ENCODE measurements at regions not wholly inside any gene's neighbourhood (a gene's known extent, or its start where the extent isn't known, plus 50 kb on each side); places are given as distances from the start of the nearest gene placed in this dataset.
"Not testable (repeated sequence)": the region's sequence is repeated elsewhere in the genome, so short reads cannot be mapped to it uniquely, and the experiment has no call there.

DNA sequence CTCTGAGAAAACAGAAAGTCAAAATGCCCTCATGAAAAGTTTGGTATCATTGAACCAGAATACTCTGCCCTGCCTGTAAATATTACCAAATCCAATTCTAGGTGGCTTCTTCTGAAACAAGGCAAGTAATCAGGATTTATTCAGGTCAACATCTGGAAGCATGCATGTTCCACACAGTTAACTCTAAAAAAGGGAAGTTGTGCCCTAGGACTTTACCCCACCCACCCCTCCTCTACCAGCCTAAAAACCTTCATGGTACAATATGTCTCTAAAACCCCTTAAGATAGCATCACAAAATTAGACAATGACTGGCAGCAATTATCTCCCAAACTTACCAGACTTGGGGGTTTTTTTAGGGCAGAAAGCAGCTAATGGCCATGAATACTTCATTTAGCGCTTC, 414.8 kb upstream of the SLC30A5 start:
- DNase-seq, result peak; percentile 76

- DNase-seq, result no peak
Observed at GRCh38 chr5:68680366-68680765, 413.4 kb upstream of the SLC30A5 start.

- DNase-seq, result no peak
Observed at GRCh38 chr5:68681929-68682328, 411.9 kb upstream of the SLC30A5 start.

DNA sequence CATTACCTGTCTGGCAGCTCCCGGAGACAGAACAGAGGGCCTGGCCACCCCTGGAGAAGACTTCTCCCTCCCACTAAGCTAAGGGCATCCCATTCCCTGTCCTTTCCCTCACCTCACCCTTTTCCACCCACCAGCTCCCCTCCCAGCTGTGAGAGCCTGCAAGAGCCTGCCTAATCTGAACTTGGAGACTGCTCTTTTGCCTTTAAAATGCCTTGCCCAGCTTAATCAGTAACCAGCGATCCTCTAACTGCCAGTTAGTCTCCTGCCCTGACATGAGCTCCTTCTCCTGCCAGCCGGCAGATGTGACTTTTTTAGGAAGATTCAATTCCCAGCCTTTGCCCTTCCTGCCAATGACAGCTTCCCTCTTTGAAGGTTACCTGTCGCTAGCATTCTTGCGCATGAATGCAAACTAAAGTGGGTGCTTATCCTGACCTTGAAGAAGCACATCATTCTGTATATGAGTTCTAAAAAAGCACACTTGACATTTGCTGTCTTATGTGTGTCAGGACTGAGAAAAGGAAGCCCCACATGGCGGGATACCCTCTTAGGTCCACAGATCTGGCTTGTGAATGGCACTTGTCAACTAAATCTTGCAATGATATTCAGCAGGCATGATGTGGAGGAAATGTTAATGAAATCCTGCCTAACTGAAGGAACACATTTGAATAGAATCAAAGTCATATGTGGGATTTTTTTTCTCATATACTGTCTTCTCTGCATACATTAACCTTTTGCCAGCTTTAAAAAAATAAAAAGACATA, 411.2 kb upstream of the SLC30A5 start:
- no peak for DNase-seq

GRCh38 chr5:68683632-68684036, 410.2 kb upstream of the SLC30A5 start:
- DNase-seq, result peak; percentile 17

- DNase-seq, result no peak
Observed at GRCh38 chr5:68685863-68686262, 408.0 kb upstream of the SLC30A5 start.

DNA sequence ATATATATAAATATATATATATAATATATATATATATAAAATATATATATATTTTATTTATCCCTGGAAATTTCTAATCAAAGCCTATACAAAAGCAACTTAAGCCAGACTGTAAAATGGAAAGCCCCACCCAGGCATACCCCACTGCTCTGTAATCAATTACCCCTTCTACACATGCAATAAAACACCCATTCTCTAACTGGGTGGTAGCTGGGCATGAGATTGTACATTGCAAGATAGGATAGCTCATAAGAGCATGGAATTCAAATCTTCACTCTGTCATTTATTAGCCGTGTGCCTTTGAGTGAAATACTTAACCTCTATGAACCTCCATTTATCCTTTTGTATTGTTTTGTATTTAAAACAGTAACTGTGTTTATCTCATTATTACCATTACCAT, 405.3 kb upstream of the SLC30A5 start:
- DNase-seq, result no peak

DNA sequence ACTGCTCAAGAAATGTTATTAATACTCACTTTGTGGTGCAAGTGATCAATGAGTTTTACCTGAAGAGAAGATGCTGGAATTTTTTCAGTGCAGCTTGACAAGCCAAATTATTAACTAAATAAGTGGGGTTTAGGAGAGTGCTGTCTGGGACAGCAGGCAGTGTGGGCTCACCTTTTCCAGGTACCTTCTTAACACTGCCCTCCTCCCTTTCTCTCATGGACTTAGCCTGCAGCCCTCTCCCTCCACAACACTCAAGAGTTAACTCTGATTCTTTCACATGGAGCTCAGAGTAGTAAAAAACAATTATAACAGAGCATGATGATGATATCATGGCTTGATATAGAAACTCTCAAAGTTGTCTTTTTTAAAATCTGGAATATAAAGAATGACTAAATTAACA, 404.8 kb upstream of the SLC30A5 start:
- no peak for DNase-seq

DNA sequence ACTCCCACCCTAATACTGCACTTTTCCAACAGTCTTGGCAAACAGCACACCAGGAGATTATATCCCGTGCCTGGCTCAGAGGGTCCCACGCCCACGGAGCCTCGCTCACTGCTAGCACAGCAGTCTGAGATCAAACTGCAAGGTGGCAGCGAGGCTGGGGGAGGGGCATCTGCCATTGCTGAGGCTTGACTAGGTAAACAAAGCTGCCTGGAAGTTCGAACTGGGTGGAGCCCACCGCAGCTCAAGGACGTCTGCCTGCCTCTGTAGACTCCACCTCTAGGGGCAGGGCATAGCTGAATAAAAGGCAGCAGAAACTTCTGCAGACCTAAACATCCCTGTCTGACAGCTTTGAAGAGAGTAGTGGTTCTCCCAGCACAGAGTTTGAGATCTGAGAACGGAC, 401.9 kb upstream of the SLC30A5 start:
- DNase-seq, result not testable (repeated sequence)

- DNase-seq, result peak; percentile 90
Observed at GRCh38 chr5:68698025-68698940, 395.5 kb upstream of the SLC30A5 start.

- no peak for DNase-seq
Observed at GRCh38 chr5:68699966-68700365, 393.8 kb upstream of the SLC30A5 start.

DNA sequence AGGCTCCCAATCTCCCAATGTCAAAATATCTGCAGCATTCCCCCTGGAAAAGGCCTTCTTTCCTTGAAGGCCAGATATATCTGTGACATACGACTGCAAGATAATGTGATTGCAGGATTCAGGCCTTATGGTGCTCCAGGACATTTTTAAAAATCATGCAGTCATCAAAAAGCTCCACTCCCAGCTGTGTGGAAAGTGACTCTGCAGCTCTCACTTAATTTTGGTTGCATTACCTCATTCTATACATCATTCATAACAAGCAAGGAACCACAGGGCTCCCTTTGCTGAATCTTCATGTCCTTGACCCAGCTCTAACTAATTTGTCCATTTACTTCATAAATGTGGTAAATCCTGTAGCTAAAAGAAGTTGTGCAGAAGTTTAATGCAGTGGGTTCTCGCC, 386.2 kb upstream of the SLC30A5 start:
- DNase-seq, result no peak

DNA sequence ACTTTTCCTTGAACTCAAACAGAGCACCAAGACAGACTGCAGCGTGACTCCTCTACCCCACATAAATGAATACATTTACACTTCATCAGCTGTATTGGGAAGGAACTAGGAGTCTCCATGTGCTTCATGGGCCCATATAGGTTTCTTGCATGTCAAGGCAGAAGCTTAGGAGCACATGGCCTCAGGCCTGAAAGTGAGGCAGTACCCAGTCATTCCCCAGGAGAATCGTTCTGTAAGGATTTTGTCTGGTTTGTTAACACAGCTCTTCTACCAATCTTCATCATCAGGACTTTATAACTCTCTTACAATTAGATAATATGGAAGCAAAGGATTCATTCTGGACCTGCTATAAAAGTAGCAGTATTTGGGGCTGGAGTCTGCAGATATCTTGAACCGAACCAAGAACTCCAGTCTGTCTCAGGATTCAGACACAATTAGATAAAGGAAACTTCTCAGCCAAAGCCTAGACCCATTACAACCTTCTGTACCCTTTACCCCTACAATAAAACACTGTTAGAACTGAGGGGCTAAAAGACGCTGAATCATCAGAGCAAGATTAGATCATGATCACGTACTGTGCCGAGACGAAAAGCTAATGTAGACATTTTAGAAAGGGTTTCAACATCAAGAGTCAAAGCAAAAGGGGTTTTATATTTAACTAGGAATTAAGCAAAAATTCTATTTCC, 385.5 kb upstream of the SLC30A5 start:
- DNase-seq, result no peak

- no peak for DNase-seq
Observed at GRCh38 chr5:68708842-68709170, 385.0 kb upstream of the SLC30A5 start.

DNA sequence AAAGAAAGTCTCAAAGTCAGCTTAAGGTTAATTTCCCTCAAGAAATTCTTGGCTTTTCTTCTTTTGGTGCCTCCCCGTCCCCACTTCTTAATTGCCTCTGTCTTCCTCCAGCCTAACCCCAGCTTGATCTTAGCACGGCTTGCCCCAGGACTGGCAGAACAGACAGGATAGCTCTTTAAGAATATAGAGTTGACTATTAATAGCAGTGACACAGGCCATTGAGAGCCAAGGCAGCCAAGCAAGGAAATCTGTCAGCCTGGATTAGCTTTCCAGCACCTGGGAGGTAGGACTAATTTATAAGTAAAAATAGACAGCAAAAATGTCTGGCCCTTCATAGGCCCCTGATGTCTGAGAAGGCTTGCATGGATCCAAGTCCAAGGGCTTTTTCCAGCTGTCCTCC, 384.6 kb upstream of the SLC30A5 start:
- no peak for DNase-seq

GRCh38 chr5:68710514-68710913, 383.3 kb upstream of the SLC30A5 start:
- no peak for DNase-seq

GRCh38 chr5:68711293-68712200, 382.3 kb upstream of the SLC30A5 start:
- DNase-seq, result no peak

DNA sequence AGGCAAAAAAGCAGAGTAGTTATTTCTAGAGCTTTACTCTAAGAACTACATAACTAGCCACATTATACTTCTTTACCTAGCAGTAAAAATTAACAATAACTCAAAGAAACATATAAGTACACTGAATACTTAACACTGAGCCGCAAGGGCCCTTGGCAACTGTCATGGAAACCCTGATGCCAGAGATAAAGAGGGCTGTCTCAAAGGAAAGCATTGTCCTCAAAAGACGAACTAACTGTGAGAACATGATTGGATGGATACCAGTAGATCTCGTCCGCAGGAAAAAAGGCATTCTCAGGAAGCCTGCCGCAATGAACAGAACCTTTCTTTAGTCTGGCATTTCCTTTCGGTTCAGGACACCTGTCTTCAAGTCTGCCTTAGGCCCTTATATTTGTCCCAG, 379.0 kb upstream of the SLC30A5 start:
- no peak for DNase-seq

GRCh38 chr5:68720884-68721610, 372.8 kb upstream of the SLC30A5 start:
- DNase-seq, result no peak

DNA sequence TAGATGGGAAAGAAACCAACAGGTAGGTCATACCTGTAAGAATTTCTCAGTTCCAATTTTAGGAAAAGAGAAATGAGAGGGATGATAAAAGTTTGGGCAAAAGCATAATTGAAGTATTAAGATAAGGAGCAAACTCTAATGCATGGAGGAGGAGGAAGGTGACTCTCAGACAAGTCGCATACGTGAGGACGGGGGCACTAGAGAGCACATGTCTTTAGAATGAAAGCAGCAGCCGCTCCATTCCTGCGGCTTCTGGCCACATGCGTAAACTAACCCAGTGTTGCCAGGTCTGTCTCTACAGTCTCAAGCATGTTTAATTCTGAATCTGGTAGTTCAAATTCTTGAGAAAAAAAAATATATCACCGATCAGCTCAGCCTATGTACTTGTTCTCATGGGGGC, 371.5 kb upstream of the SLC30A5 start:
- no peak for DNase-seq

- DNase-seq, result no peak
Observed at GRCh38 chr5:68725905-68726683, 367.7 kb upstream of the SLC30A5 start.
